ENCODE measurements at regions not wholly inside any gene's neighbourhood (a gene's known extent, or its start where the extent isn't known, plus 50 kb on each side); places are given as distances from the start of the nearest gene placed in this dataset.

DNA sequence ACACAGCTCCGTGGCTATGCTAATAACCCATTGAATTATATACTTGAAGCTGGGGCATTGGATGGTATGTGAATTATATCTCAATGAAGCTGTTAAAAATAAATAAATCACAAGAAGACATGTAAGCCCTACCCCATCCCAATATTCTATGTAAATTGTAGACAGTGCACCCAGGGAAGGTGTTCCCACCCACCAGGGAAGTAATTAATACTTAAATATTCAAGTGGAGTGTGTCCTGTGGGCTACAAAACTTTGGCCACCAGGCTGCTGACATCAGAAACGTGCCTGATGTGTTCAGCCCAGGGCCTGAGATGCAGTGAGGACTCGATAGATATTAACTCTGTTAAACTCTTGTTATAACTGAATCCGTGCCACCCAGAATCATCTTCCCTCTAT is 240.4 kb upstream of the RREB1 start:
- TF ChIP-seq POLR2A (IDR thresholded peaks at IDR 0.05) (no peak), CTCF (IDR thresholded peaks at IDR 0.05) (no peak)
